Skeletal muscle satellite cell (primary cell): ENCODE measurements at regions not wholly inside any gene's neighbourhood (a gene's known extent, or its start where the extent isn't known, plus 50 kb on each side); places are given as distances from the start of the nearest gene placed in this dataset.
"Not testable (repeated sequence)": the region's sequence is repeated elsewhere in the genome, so short reads cannot be mapped to it uniquely, and the experiment has no call there.

Experiments used
- H3K27me3 ChIP-seq: 2 replicates; pipeline ENCODE4 v1.7.0; 2013; ENCODE audit warnings: low read length; ENCODE audit not compliant: control insufficient read depth, insufficient read depth
- H3K36me3 ChIP-seq: 2 replicates; pipeline ENCODE4 v1.7.0; 2013; ENCODE audit warnings: mild to moderate bottlenecking, control low read depth, low read length; ENCODE audit not compliant: insufficient read depth
- H3K4me1 ChIP-seq: 2 replicates; pipeline ENCODE4 v1.7.0; 2013; ENCODE audit warnings: low read length; ENCODE audit not compliant: control insufficient read depth, insufficient read depth
- H3K4me2 ChIP-seq: 2 replicates; pipeline ENCODE4 v1.7.0; 2013; ENCODE audit warnings: mild to moderate bottlenecking, low read length
- H3K4me3 ChIP-seq: 2 replicates; pipeline ENCODE4 v1.7.0; 2013; ENCODE audit warnings: low read length
- H3K9ac ChIP-seq: 2 replicates; pipeline ENCODE4 v1.7.0; 2013; ENCODE audit warnings: mild to moderate bottlenecking, low read depth, low read length, moderate library complexity
- H3K9me3 ChIP-seq: replicated peaks from 2 replicates; pipeline ENCODE4 v1.7.0; 2013; ENCODE audit warnings: mild to moderate bottlenecking, control low read depth, low read length

GRCh38 chr21:6565190-6566094 is 3955.9 kb upstream of the TPTE start:
- not testable (repeated sequence) for H3K9me3 ChIP-seq, H3K4me1 ChIP-seq, H3K27me3 ChIP-seq, H3K4me2 ChIP-seq, H3K4me3 ChIP-seq, H3K9ac ChIP-seq, H3K36me3 ChIP-seq

- not testable (repeated sequence) for H3K9me3 ChIP-seq, H3K36me3 ChIP-seq, H3K4me3 ChIP-seq, H3K4me1 ChIP-seq, H3K9ac ChIP-seq, H3K4me2 ChIP-seq, H3K27me3 ChIP-seq
Observed at GRCh38 chr21:6567542-6567941, 3953.8 kb upstream of the TPTE start.

GRCh38 chr21:6569152-6569551 is 3952.2 kb upstream of the TPTE start:
- not testable (repeated sequence) for H3K9ac ChIP-seq, H3K27me3 ChIP-seq, H3K4me3 ChIP-seq, H3K9me3 ChIP-seq, H3K36me3 ChIP-seq, H3K4me1 ChIP-seq, H3K4me2 ChIP-seq

GRCh38 chr21:6569587-6570392 is 3951.6 kb upstream of the TPTE start:
- H3K36me3 ChIP-seq, H3K4me1 ChIP-seq, H3K9me3 ChIP-seq, H3K4me2 ChIP-seq, H3K27me3 ChIP-seq, H3K4me3 ChIP-seq, H3K9ac ChIP-seq: not testable (repeated sequence)

- not testable (repeated sequence) for H3K9me3 ChIP-seq, H3K4me3 ChIP-seq, H3K27me3 ChIP-seq, H3K4me2 ChIP-seq, H3K9ac ChIP-seq, H3K4me1 ChIP-seq, H3K36me3 ChIP-seq
Observed at GRCh38 chr21:6570700-6571368, 3950.5 kb upstream of the TPTE start.

- not testable (repeated sequence) for H3K27me3 ChIP-seq, H3K4me1 ChIP-seq, H3K9me3 ChIP-seq, H3K36me3 ChIP-seq, H3K4me2 ChIP-seq, H3K4me3 ChIP-seq, H3K9ac ChIP-seq
Observed at GRCh38 chr21:6573576-6573975, 3947.8 kb upstream of the TPTE start.

GRCh38 chr21:6579801-6580200 is 3941.6 kb upstream of the TPTE start:
- not testable (repeated sequence) for H3K27me3 ChIP-seq, H3K9me3 ChIP-seq, H3K4me1 ChIP-seq, H3K4me2 ChIP-seq, H3K4me3 ChIP-seq, H3K36me3 ChIP-seq, H3K9ac ChIP-seq
